GM12875 (cell line): ENCODE measurements at regions not wholly inside any gene's neighbourhood (a gene's known extent, or its start where the extent isn't known, plus 50 kb on each side); places are given as distances from the start of the nearest gene placed in this dataset.

Experiments used
- H3K4me3 ChIP-seq: one replicate; pipeline ENCODE4 v1.5.1; 2011; ENCODE audit warnings: low read depth, low read length, control low read depth
- TF ChIP-seq, protein P1 (sequence below): IDR thresholded peaks from 2 replicates; pipeline ENCODE4 v1.5.1; 2011; ENCODE audit warnings: low read depth, mild to moderate bottlenecking, control low read depth, inconsistent platforms, low read length, moderate library complexity, borderline replicate concordance; ENCODE audit not compliant: insufficient read depth

DNA sequence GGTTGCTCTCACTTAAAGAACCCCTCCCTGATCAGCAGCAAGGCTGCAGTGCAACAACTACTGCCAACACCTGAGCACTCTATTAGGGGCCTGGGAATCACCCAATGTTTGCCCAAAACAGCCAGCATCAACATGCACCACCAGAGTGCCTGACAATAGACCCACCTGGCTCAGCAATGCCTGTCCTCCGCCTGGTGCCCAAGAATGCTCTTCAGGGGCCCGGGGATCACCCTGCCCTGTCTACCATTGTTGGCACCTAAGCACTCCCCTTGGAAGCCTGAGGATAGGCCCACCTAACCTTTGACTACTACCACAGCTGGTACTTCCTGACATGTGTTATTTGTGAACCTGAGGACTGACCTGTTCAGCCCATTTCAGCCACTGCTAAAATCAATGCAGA, 1363.1 kb upstream of the PRR20A start:
- no peak overlapping the region for H3K4me3 ChIP-seq
- TF ChIP-seq, protein P1, sequence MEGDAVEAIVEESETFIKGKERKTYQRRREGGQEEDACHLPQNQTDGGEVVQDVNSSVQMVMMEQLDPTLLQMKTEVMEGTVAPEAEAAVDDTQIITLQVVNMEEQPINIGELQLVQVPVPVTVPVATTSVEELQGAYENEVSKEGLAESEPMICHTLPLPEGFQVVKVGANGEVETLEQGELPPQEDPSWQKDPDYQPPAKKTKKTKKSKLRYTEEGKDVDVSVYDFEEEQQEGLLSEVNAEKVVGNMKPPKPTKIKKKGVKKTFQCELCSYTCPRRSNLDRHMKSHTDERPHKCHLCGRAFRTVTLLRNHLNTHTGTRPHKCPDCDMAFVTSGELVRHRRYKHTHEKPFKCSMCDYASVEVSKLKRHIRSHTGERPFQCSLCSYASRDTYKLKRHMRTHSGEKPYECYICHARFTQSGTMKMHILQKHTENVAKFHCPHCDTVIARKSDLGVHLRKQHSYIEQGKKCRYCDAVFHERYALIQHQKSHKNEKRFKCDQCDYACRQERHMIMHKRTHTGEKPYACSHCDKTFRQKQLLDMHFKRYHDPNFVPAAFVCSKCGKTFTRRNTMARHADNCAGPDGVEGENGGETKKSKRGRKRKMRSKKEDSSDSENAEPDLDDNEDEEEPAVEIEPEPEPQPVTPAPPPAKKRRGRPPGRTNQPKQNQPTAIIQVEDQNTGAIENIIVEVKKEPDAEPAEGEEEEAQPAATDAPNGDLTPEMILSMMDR: no peak

DNA sequence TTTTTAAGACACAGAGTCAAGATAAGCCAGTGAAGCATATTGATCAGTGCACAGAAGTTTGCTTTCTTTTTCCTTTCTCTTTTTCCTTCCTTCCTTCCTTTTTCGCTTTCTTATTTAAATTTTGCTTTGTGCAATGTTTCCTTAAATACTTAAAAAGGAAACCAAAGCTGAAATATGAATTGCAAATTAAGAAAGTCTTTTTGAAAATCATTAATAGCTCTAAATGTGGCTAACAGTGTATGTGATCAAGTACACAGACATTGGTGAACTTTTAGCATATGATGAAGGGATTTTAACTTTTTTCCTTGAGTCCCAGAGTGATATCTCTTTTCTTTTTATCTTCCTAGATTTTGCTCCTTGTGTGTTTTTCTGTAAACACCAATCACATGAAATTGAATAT, 1356.9 kb upstream of the PRR20A start:
- TF ChIP-seq, protein P1: no peak
- no peak overlapping the region for H3K4me3 ChIP-seq

DNA sequence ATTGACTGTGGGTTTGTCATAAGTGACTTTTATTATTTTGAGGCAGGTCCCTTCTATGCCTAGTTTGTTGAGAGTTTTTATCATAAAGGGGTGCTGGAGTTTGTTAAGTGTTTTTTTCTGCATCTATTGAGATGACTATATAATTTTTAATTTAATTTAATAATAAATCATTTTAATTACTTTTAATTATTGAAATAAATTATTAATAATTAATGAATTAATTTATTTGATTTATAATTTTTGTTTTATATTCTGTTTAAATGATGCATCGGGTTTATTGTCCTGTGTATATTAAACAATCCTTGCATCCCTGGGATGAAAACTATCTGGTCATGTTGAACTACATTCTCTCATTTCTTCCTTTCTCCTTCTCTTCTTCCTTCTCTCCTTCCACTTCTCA, 1352.2 kb upstream of the PRR20A start:
- TF ChIP-seq, protein P1: no peak

DNA sequence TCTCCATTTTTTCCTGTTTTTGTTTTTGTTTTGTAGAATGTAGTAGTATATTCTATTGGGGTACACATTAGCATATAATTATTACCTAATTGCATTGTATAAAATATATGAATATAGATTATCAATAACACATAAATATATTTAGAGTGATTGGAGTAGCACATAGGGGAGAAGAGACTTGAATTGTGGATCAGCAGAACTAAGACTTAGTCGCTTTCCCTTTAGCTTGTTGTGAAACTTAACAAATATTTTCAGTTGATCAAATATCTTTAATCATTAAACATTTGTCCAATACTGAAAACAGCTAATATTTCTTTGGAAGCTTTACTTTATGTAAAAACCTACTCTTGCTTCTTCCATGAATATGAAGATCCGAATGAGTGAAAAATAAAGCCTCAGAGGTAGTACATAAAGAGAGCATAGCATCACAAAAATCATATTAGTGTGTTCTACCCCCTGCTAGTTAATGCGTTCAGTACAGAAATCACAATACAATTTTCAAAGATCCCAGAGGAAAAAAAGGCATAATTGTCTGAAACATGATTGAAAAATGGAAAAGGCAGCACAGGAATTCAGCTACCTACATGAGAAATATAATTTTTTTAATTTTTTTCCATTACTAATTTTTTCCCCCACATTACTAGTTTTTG, 1348.0 kb upstream of the PRR20A start:
- TF ChIP-seq, protein P1: no peak
- no peak overlapping the region for H3K4me3 ChIP-seq

More for the DNA sequence above, 1352.2 kb upstream of the PRR20A start:
- H3K4me3 ChIP-seq: no peak overlapping the region

DNA sequence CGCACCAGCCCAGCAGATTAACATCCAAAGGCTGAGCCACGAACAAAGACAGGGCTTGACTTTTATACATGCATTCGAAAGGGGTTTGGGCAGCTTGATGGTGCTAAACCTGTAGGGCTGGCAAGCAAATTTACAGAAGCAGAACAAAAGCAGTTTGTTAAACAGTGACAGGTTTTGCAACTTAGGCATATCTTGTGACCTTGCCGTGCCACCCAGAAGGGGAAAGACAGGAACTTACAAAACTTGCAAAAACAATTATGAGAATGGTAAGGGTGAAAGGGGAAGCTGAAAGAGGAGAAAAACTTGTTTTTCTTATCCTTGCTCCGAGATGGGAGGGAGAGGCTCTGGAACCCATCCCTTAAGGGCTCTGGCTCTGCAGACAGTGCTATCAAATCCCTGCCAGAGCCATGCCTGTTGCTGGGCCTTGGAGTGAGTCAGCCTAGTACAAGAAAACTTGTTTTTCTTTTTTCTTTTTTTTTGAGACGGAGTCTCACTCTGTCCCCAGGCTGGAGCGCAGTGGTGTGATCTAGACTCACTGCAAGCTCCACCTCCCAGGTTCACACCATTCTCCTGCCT, 1325.2 kb upstream of the PRR20A start:
- TF ChIP-seq, protein P1: no peak
- H3K4me3 ChIP-seq: no peak overlapping the region

DNA sequence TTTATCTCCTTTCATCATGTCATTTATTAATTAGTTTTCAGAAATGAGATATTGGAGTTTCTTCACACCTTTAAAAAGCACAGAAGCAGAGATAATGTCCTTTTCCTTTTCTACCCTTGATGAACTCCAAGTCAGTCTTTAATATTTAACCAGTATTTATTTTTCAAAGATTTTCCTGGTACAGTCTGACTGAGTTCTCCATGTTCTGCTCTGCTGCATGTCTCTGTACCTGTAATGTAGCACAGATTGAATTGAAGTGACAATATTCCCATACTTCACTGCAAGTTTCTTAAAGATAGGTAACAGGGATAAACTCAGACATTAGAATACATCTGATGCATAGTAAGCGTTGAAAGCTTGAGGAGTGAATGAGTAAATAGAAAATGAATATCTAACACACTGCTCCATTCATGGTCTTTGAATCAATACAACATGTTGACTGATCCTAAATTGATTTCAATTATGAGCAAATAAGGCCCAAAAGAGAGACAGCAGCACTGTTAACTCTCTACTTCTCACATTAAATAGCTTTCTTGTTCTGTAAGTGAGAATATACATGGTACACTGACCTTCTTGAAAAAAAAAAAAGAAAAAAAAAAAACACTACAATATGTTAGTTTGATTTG, 1323.6 kb upstream of the PRR20A start:
- no peak overlapping the region for H3K4me3 ChIP-seq
- TF ChIP-seq, protein P1: no peak

DNA sequence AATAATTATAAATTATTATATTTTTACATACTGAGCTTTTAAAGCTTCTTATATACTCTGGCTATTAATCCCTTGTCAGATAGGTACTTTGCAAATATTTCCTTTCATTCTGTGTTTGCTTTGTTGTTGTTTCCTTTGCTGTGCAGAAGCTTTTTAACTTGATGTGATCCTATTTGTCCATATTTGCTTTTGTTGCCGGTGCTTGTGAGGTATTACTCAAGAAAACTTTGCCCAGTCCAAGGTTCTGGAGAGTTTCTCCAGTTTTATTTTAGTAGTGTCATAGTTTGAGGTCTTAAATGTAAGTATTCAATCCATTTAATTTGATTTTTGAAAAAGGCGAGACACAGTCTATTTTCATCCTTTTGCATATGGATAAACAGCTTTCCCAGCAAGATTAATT, 1319.9 kb upstream of the PRR20A start:
- TF ChIP-seq, protein P1: no peak
- no peak overlapping the region for H3K4me3 ChIP-seq
